ENCODE measurements at regions not wholly inside any gene's neighbourhood (a gene's known extent, or its start where the extent isn't known, plus 50 kb on each side); places are given as distances from the start of the nearest gene placed in this dataset.
"Not testable (repeated sequence)": the region's sequence is repeated elsewhere in the genome, so short reads cannot be mapped to it uniquely, and the experiment has no call there.

DNA sequence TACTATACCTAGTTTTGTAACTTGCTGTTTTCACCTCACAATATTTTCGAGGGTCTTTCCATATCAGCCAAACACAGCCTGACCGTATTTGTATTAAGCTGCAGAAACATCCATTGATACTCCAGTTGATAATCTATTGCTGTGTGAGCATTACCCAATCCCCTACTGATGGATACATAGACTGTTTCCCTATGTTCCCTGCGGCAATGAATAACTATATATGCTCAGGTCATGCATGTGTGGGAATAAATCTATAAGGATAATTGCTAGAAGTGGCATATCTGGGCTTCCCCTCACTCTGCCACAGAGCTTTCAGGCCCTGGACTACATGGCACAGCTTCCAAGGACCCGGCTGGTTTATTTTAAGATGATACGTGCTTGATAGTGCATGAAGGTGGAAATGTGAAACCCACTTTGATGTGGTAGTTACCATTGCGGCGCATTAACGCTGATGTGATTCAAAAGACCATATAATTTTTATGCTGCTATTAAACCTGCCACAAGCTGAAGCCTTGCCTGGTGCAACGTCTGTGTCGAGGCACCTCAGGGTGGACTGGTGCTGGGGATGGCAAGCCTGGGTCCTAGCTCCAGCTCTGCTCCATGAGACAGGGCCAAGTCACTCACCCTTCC is 81.4 kb upstream of the KCNK12 start:
- DNase-seq (ENCODE audit: low spot score): no peak

DNA sequence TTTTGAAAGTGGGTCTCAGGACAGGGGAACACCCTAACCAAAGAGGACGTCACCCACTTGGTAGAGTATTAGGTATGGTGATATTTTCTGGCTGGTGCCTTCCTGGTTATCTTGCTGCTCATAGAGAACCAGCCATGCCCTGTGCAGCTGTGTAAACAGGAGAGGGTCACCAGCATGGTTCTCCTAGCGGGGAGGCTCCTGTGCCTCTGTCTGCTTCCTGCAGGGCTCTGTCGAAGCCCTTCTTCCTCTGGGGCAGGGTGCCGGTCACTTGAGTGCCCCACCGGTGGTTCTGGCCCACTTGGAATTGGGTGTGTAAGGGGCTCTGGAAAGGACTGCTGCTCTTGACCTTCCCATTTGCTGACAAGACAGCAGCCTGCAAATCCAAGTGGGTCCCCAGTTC is 80.5 kb upstream of the KCNK12 start:
- no peak for DNase-seq (ENCODE audit: low spot score)

- DNase-seq (ENCODE audit: low spot score): no peak
Observed at GRCh38 chr2:47650001-47650535, 79.3 kb upstream of the KCNK12 start.

DNA sequence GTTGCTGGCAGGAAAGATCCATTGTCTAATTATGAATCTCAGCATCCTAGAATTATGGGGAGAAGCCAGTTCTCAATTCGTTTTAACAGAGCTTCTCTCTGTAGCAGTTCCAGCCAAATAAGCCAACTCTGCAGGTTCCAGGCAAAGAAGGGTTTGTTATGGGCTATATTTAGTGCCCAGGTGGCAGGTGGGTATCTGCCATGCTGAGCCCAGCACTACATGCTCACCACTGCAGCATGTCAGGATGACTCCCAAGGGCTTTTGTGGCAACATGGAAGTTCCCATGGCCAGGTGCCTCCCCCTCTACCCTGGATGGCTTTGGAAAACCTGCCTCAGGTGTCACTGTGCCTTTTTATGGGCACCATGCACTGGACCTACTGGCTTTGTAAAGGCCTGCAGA is 74.5 kb upstream of the KCNK12 start:
- no peak for DNase-seq (ENCODE audit: low spot score)

DNA sequence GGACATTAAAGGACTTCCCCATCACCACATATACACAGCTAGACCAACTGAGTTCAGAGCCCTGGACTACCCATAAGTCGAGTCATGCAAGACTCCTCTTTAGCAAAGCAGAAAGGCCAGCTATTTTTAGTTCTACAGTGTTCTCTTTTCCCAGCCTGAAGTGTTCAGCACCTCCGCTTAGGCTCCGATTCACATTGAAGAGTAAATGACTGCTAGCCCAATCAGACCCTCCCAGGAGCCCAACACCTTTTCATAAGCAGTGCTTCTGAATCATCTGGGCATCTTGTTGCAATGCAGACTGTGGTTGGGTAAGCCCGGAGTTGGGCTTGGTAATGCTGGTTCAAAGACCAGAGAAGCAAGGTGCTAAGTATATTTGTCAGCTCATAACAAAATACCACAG is 73.6 kb upstream of the KCNK12 start:
- DNase-seq (ENCODE audit: low spot score): no peak

DNA sequence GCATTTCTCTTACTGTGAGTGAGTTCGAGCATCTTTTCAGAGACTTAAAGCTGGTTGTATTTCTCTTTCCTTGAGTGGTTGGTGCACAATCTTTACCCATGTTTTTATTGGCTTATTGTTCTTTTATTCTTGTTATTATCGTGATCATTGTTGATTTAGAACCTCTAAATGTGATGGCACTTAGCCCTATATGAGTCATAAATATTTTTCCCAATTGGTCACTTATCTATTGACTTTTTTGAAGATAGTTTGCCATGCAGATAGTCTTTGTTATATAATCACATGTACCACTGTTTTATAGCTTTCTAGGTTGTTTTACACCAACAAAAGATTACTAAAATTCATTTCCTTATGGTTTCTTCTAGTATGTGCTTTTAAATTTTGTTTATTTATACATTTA is 70.6 kb upstream of the KCNK12 start:
- DNase-seq (ENCODE audit: low spot score): no peak

DNA sequence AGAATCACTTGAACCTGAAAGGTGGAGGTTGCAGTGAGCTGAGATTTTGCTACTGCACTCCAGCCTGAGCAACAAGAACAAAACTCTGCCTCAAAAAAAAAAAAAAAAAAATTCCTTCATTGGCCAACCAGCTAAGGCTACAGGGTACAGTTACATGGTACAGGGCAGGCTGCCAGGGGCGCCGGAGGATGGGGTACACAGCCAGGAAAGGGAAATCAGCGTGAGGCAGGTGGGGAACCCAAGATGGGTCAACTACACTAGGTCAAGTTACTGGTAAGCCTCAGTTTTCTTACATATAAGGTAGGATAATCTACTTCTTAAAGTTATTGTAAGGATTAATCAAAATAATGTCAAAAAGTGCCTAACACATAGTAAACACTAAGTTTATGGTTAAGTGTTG is 69.6 kb upstream of the KCNK12 start:
- no peak for DNase-seq (ENCODE audit: low spot score)

GRCh38 chr2:47639467-47639866 is 68.7 kb upstream of the KCNK12 start:
- no peak for DNase-seq (ENCODE audit: low spot score)

DNA sequence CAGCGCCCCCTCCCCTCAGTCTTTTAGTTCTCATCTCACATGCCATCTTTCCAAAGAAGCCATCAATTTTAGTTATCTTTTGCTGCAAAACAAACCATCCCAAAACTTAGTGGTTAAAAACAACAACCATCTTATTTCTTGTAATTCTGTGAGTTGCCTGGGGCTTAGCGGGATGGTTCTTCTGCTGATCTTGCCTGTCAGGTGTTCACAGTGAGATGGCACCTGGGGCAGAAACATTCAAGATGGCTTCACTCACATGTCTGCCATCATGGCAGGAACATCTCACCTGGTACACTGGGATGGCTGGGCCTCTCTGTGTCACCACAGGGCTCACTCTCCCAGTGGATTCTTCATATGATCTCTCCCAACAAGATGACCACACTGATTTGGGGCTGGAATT is 67.6 kb upstream of the KCNK12 start:
- DNase-seq (ENCODE audit: low spot score): no peak

DNA sequence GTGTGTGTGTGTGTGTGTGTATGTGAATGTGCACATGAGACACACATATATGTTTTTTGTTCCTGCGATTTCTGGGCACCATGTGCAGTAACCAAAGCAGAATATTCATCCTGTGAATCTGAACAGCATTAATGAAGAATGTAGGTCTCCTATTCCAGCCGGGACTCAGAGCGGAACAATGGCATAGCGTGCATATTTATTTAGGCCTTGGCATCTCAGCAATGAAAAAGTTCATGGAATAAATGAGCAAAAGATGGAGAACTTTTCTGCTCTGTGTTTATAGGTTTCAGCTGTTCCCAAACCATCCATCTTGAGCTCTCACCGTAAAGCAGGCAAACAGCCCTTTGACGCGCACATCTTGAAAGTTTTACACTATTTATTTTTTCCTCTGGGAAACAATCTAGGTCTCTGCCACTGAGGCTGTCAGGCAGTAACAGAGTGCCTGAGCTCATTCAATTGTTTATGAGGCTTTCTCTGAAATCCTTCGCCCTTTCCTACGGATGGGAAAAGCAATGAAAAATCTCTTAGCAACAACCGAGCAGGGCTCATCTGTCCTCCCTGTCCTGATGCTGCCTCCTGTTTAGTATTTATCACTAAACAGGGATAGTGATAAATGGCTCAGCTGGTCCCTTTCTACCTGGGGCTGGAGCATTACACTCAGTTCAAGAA is 65.9 kb upstream of the KCNK12 start:
- DNase-seq (ENCODE audit: low spot score): no peak

DNA sequence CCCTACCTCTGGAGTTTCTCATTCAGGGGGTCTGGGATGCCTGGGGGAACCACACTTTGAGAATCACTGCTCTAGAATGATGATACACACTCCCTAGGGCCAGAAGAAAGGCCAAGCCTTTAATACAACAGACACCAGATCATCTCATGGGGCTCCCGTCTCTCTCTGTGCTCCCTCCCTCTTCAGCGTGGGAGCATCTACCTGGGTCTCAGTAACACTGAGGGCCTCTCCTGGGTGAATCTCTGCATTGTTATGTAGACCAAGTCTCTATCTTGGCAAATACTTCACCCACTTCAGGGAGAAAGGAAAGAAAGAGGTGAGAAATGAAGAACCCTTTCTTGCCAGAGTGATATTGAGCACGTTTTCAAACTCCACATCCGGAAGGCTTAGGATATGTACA is 65.4 kb upstream of the KCNK12 start:
- no peak for DNase-seq (ENCODE audit: low spot score)

DNA sequence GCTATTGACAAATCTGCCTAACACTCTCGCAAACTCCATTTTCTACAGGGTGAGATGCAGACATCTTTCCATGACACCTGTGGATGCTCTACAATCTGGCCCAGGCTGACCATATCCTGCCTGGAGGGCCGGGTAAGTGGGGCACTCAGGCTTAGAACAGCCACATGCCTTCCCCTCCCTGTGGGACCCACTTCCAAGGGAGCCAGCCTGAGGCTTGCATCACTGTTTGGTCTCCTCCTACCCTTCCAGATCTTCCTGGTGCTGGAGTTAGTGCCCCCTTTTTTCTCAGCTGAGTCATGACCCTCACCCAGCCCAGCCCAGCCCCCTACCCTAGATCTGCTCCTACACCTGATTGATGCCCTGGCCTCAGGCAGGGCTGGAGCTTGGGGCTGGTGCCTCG is 62.0 kb upstream of the KCNK12 start:
- no peak for DNase-seq (ENCODE audit: low spot score)

GRCh38 chr2:47631792-47632398 is 61.1 kb upstream of the KCNK12 start:
- DNase-seq (ENCODE audit: low spot score): peak; percentile 83

DNA sequence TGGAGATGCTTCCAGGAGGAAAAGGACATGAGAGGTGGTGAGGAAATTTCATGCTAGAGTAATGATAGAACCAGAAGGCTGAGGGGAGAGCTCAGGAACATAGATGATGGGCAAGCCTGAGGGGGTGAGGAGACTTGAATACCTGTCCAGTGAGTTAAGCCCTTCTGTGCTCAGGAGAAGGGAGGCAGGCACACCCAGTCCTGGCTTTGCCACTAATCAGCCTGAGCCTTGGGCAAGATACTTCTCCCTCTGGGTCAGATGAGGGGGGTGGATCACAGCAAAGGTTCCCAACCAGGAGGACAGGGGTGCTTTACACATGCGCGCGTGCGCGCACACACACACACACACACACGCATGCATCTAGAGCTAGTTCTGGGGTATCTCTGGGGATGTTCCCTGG is 60.5 kb upstream of the KCNK12 start:
- no peak for DNase-seq (ENCODE audit: low spot score)

GRCh38 chr2:47629501-47630460 is 59.0 kb upstream of the KCNK12 start:
- no peak for DNase-seq (ENCODE audit: low spot score)

GRCh38 chr2:47628904-47629303 is 58.1 kb upstream of the KCNK12 start:
- no peak for DNase-seq (ENCODE audit: low spot score)

GRCh38 chr2:47626664-47627063 is 55.9 kb upstream of the KCNK12 start:
- no peak for DNase-seq (ENCODE audit: low spot score)

DNA sequence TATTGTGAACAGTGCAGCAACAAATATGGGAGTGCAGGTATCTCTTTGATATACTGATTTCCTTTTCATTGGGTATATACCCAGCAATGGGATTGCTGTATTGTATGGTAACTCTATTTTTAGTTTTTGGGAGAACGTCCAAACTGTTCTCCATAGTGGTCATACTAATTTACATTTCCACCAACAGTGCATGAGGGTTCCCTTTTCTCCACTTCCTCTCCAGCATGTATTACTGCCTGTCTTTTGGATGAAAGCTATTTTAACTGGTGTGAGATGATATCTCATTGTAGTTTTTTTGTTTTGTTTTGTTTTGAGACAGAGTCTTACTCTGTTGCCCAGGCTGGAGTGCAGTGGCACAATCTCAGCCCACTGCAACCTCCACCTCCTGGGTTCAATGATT is 52.4 kb upstream of the KCNK12 start:
- not testable (repeated sequence) for DNase-seq (ENCODE audit: low spot score)

DNA sequence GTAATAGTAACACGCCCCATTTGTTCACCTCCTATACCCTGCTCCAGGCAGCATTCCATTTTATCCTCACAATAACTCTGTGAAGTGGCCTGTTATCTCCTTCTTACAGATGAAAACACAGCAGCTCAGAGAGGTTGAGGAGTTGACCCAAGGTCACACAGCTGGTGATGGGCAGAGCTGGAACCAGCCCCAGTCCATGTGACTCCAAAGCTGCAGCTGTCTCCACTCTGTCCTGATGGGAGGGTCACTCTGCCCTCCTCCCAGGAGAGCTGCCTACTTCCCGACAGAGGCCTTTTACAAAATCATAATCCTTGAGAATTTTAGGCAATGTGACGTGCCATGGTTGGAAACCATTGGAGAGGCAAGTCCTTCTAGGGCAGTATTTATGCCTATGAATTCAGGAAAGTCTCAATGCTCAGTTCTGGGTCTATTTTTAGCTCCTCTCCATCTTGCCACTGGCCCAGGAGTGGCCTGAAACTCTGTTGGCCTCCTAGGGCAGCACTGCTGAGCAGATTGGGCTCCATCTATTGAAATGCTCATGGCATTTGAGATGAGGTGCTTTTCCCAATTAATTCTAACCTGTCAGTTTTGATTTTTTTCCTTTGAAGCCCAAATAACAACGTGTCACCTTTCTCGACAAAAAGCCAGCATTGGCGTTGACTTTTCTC is 50.1 kb upstream of the KCNK12 start:
- no peak for DNase-seq (ENCODE audit: low spot score)

Measured in AG08396 (cell line).